Endodermal cell (in vitro differentiated cells): ENCODE measurements at regions not wholly inside any gene's neighbourhood (a gene's known extent, or its start where the extent isn't known, plus 50 kb on each side); places are given as distances from the start of the nearest gene placed in this dataset.

Source experiments
- DNase-seq: peaks from one replicate; pipeline ENCODE4 v3.0.0-alpha.2; 2017
- H3K27ac ChIP-seq: 2 replicates; pipeline ENCODE4 v1.5.1; 2013; ENCODE audit warnings: mild to moderate bottlenecking, low read depth, low read length, moderate library complexity
- H3K27me3 ChIP-seq: 2 replicates; pipeline ENCODE4 v1.6.1; 2013; ENCODE audit warnings: mild to moderate bottlenecking, low read length, moderate library complexity; ENCODE audit not compliant: insufficient read depth, control insufficient read depth, poor library complexity, severe bottlenecking
- H3K36me3 ChIP-seq: 2 replicates; pipeline ENCODE4 v1.7.0; 2013; ENCODE audit warnings: mild to moderate bottlenecking, low read length, moderate library complexity; ENCODE audit not compliant: control insufficient read depth, insufficient read depth
- H3K4me1 ChIP-seq: one replicate; pipeline ENCODE4 v1.7.0; 2013; ENCODE audit warnings: low read length; ENCODE audit not compliant: control insufficient read depth, insufficient read depth
- H3K4me3 ChIP-seq: 2 replicates; pipeline ENCODE4 v1.5.1; 2013; ENCODE audit warnings: mild to moderate bottlenecking, low read length, moderate library complexity
- H3K9ac ChIP-seq: 2 replicates; pipeline ENCODE4 v1.6.1; 2013; ENCODE audit warnings: mild to moderate bottlenecking, low read length, moderate library complexity; ENCODE audit not compliant: poor library complexity, severe bottlenecking; ENCODE audit errors: extremely low read depth
- H3K9me3 ChIP-seq: 2 replicates; pipeline ENCODE4 v1.6.1; 2013; ENCODE audit warnings: mild to moderate bottlenecking, low read length, moderate library complexity; ENCODE audit not compliant: control insufficient read depth
- H3K27ac Mint-ChIP-seq: 2 replicates; pipeline ENCODE4 v1.8.0; 2020; ENCODE audit warnings: mixed read lengths
- H3K27me3 Mint-ChIP-seq: 2 replicates; pipeline ENCODE4 v1.8.0; 2021; ENCODE audit warnings: mild to moderate bottlenecking, mixed read lengths; ENCODE audit not compliant: insufficient read depth
- H3K36me3 Mint-ChIP-seq: 2 replicates; pipeline ENCODE4 v1.8.0; 2020; ENCODE audit warnings: low read depth, mixed read lengths
- H3K4me1 Mint-ChIP-seq: 2 replicates; pipeline ENCODE4 v1.8.0; 2020; ENCODE audit warnings: mixed read lengths
- H3K4me3 Mint-ChIP-seq: 2 replicates; pipeline ENCODE4 v1.8.0; 2020; ENCODE audit warnings: mild to moderate bottlenecking, moderate library complexity, mixed read lengths
- H3K9me3 Mint-ChIP-seq: 2 replicates; pipeline ENCODE4 v1.8.0; 2020; ENCODE audit warnings: mild to moderate bottlenecking, mixed read lengths
- WGBS, 2 experiments: methylation state at CpG; one replicate each; pipeline versions ENCODE4 v1.1.5 to v1.1.7; 2013; ENCODE audit warnings: missing lambda C conversion rate in 2 of 2, mixed read lengths in 1 of 2; ENCODE audit not compliant: insufficient coverage in 1 of 2, insufficient read length in 1 of 2; 5-methylcytosine and 5-hydroxymethylcytosine counted together
- TF ChIP-seq, protein P1 (sequence below): fragments of 200-600 bp; sonication (generic); conservative IDR thresholded peaks from 2 replicates; pipeline ENCODE4 v1.5.0; 2021; ENCODE audit warnings: antibody characterized with exemption, mild to moderate bottlenecking

DNA sequence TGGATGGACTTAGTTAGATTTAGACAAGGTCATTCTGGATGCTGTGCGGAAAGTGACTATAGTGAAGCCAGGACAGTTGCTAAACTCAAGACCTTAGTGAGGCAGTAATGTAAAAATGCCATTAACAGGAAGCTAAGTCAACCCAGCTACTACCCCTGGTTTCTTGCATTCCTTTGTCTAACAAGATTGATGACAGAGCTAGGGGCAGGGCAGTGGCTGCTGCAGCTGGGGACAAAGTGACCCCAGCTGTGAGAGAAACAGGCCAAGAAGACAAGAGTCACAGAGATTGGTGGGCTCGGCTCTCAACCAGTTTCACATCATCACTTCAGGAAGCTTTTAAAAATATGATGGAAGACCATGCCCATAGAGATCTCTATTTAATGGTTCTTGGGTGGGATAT is 110.4 kb upstream of the POU2AF2 start:
- Histone ChIP-seq H3K27me3 (no peaks in the 10 kb centered on the region), H3K9me3 (no peaks in the 10 kb centered on the region), H3K9ac (no peak overlapping the region), H3K4me1 (no peaks in the 10 kb centered on the region), H3K27ac (peak overlapping the region; percentile 40), H3K36me3 (no peaks in the 10 kb centered on the region), H3K4me3 (no peak overlapping the region)
- Mint-ChIP-seq H3K4me3 (no peak overlapping the region), H3K27ac (no peak overlapping the region), H3K4me1 (peaks cover 10% of the 10 kb centered on the region), H3K36me3 (no peaks in the 10 kb centered on the region), H3K9me3 (no peaks in the 10 kb centered on the region), H3K27me3 (peaks cover 2% of the 10 kb centered on the region)
- WGBS, 2 experiments = 69 to 88% methylated on average over 1 to 2 of the region's 2 CpGs
- TF ChIP-seq, protein P1, sequence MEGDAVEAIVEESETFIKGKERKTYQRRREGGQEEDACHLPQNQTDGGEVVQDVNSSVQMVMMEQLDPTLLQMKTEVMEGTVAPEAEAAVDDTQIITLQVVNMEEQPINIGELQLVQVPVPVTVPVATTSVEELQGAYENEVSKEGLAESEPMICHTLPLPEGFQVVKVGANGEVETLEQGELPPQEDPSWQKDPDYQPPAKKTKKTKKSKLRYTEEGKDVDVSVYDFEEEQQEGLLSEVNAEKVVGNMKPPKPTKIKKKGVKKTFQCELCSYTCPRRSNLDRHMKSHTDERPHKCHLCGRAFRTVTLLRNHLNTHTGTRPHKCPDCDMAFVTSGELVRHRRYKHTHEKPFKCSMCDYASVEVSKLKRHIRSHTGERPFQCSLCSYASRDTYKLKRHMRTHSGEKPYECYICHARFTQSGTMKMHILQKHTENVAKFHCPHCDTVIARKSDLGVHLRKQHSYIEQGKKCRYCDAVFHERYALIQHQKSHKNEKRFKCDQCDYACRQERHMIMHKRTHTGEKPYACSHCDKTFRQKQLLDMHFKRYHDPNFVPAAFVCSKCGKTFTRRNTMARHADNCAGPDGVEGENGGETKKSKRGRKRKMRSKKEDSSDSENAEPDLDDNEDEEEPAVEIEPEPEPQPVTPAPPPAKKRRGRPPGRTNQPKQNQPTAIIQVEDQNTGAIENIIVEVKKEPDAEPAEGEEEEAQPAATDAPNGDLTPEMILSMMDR = no peak
- no peak for DNase-seq

GRCh38 chr11:111128076-111128870 is 117.3 kb upstream of the POU2AF2 start:
- Mint-ChIP-seq H3K27ac (no peak overlapping the region), H3K27me3 (peaks cover 6% of the 10 kb centered on the region), H3K9me3 (no peaks in the 10 kb centered on the region), H3K4me3 (no peak overlapping the region), H3K4me1 (peaks cover 13% of the 10 kb centered on the region), H3K36me3 (no peaks in the 10 kb centered on the region)
- TF ChIP-seq, protein P1 = no peak
- H3K9ac ChIP-seq = no peak overlapping the region
- H3K4me1 ChIP-seq = no peaks in the 10 kb centered on the region
- no peak for DNase-seq
- 90 to 92% methylated on average over 2 to 3 of the region's 3 CpGs for WGBS, 2 experiments
- H3K4me3 ChIP-seq = no peak overlapping the region
- no peaks in the 10 kb centered on the region for H3K9me3 ChIP-seq
- H3K27me3 ChIP-seq = no peaks in the 10 kb centered on the region
- no peaks in the 10 kb centered on the region for H3K36me3 ChIP-seq
- H3K27ac ChIP-seq = no peak overlapping the region

- Histone ChIP-seq H3K36me3 (no peaks in the 10 kb centered on the region), H3K4me3 (no peak overlapping the region), H3K9me3 (peaks cover 4% of the 10 kb centered on the region), H3K9ac (no peak overlapping the region), H3K27ac (no peak overlapping the region), H3K27me3 (no peaks in the 10 kb centered on the region), H3K4me1 (peaks cover 2% of the 10 kb centered on the region)
- WGBS, 2 experiments = 95% methylated on average over 1 of the region's 1 CpG; no CpG with 5 or more reads in 1 of the 2 experiments
- DNase-seq = no peak
- H3K36me3 Mint-ChIP-seq = no peaks in the 10 kb centered on the region
- H3K4me1 Mint-ChIP-seq = peaks cover 22% of the 10 kb centered on the region
- peaks cover 4% of the 10 kb centered on the region for H3K9me3 Mint-ChIP-seq
- no peak overlapping the region for H3K27ac Mint-ChIP-seq
- H3K27me3 Mint-ChIP-seq = peaks cover 4% of the 10 kb centered on the region
- no peak overlapping the region for H3K4me3 Mint-ChIP-seq
- TF ChIP-seq, protein P1 = no peak
Measured at GRCh38 chr11:111124724-111125123, 120.8 kb upstream of the POU2AF2 start.
